ENCODE measurements at regions not wholly inside any gene's neighbourhood (a gene's known extent, or its start where the extent isn't known, plus 50 kb on each side); places are given as distances from the start of the nearest gene placed in this dataset.
"Not testable (repeated sequence)": the region's sequence is repeated elsewhere in the genome, so short reads cannot be mapped to it uniquely, and the experiment has no call there.

- no peak for DNase-seq (ENCODE audit: low read depth in 3 of 3)
These were observed 71.1 kb upstream of the PPP3CA start for GRCh38 chr4:101418466-101418865.

- peak in 2 of 3 experiments; percentile 6 to 13 for DNase-seq (ENCODE audit: low read depth in 3 of 3)
These were observed 70.7 kb upstream of the PPP3CA start for GRCh38 chr4:101418055-101418454.

GRCh38 chr4:101417046-101417445 lies 69.7 kb upstream of the PPP3CA start:
- DNase-seq (ENCODE audit: low read depth in 3 of 3): no peak

- no peak for DNase-seq (ENCODE audit: low read depth in 3 of 3)
These were observed 68.6 kb upstream of the PPP3CA start for GRCh38 chr4:101415962-101416361.

- no peak for DNase-seq (ENCODE audit: low read depth in 3 of 3)
These were observed 67.2 kb upstream of the PPP3CA start for GRCh38 chr4:101414496-101414895.

- no peak for DNase-seq (ENCODE audit: low read depth in 3 of 3)
These were observed 64.6 kb upstream of the PPP3CA start for GRCh38 chr4:101411926-101412325.

GRCh38 chr4:101411281-101411910 lies 64.1 kb upstream of the PPP3CA start:
- DNase-seq (ENCODE audit: low read depth in 3 of 3): not testable (repeated sequence)

- no peak for DNase-seq (ENCODE audit: low read depth in 3 of 3)
These were observed 52.8 kb upstream of the PPP3CA start for GRCh38 chr4:101400096-101400495.

- no peak for DNase-seq (ENCODE audit: low read depth in 3 of 3)
These were observed 51.5 kb upstream of the PPP3CA start for GRCh38 chr4:101398807-101399206.
